Epithelial cell of esophagus (primary cell): ENCODE measurements at regions not wholly inside any gene's neighbourhood (a gene's known extent, or its start where the extent isn't known, plus 50 kb on each side); places are given as distances from the start of the nearest gene placed in this dataset.

ENCODE experiments used
- DNase-seq: peaks from one replicate; pipeline ENCODE4 v3.0.0; 2010; ENCODE audit warnings: low read depth
- H3K4me3 ChIP-seq: 2 replicates; pipeline ENCODE4 v1.5.1; 2011; ENCODE audit warnings: mild to moderate bottlenecking, low read length, control low read depth
- TF ChIP-seq, protein P1 (sequence below): IDR thresholded peaks from 2 replicates; pipeline ENCODE4 v1.5.1; 2011; ENCODE audit warnings: low read depth, mild to moderate bottlenecking, low read length, control low read depth, inconsistent platforms; ENCODE audit not compliant: insufficient read depth; ENCODE audit errors: missing control alignments

DNA sequence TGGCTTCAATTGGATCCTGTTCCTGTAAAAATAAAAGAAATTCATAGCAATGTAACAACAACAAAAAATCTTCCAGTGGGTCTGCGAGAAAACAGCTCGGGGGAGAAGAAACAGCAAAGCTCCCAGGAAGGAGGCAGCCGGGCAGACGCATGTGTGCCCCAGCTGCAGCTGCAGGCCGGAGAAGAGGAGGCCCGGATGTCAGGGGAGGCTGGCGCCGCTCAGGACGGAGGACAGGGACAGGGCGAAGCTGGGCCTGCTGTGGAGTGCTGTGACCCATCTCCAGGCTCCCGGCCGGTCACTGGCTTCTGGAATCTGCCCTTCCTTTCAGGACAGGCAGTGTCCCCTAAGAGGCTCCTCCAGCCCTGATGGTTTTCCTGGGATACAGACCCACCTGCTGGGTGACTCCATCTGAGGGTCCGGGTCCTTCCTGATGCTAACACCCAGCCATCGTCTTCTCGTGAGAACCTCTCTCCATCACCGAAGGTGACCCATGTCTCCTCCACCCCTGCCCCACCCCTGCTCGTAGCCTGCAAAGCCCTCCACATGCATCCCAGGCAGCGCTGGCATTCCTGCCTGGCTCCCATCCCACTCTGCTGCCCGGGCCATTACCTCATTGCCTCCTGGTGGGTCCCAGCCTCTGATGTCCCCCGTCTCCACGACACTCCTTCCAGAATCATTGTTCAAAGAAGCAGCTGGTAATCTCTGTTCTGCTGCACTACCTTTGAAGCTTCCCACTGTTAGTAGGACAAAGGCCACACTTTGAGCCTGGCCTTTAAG is 145.4 kb upstream of the TWIST2 start:
- DNase-seq: no peak
- TF ChIP-seq, protein P1, sequence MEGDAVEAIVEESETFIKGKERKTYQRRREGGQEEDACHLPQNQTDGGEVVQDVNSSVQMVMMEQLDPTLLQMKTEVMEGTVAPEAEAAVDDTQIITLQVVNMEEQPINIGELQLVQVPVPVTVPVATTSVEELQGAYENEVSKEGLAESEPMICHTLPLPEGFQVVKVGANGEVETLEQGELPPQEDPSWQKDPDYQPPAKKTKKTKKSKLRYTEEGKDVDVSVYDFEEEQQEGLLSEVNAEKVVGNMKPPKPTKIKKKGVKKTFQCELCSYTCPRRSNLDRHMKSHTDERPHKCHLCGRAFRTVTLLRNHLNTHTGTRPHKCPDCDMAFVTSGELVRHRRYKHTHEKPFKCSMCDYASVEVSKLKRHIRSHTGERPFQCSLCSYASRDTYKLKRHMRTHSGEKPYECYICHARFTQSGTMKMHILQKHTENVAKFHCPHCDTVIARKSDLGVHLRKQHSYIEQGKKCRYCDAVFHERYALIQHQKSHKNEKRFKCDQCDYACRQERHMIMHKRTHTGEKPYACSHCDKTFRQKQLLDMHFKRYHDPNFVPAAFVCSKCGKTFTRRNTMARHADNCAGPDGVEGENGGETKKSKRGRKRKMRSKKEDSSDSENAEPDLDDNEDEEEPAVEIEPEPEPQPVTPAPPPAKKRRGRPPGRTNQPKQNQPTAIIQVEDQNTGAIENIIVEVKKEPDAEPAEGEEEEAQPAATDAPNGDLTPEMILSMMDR: no peak
- H3K4me3 ChIP-seq: no peak overlapping the region

DNA sequence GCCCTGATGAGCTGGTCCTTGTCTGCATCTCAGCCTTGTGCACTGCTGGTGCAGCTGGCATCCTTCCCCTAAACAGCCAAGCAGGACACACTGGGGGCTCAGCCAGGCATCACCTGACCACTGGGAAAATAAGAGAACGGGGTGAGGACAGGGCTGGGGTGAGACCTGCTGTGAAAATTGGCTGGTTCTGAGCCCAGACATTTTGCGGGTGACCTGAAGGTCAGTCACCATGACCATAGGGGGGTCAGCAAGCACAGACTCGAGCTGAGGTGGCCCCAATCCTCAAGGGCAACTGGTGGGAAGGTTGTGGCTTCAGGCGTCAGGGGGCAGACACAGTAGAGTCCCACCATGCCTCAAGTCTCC is 144.9 kb upstream of the TWIST2 start:
- no peak for DNase-seq
- no peak overlapping the region for H3K4me3 ChIP-seq
- TF ChIP-seq, protein P1: no peak

DNA sequence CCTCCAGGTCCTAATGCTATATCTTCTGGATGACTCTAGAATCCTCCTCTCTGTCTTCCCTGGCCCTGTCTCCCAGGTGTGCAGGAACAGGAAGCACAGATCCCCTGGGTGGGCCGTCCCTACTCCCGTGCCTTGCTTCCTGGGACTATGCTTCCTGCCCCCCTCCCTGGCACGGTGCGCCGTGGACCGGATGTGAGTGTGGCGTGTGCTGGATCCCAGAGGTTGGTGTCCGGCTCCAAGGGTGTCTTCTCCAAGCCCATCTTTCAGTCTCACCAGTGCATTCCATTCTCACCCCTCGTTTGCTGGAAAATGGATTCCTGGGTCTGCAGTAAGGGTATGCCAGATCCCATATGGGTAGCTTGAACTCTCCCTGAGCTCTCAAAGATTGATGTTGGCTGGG is 144.4 kb upstream of the TWIST2 start:
- TF ChIP-seq, protein P1: no peak
- H3K4me3 ChIP-seq: no peak overlapping the region
- DNase-seq: no peak

DNA sequence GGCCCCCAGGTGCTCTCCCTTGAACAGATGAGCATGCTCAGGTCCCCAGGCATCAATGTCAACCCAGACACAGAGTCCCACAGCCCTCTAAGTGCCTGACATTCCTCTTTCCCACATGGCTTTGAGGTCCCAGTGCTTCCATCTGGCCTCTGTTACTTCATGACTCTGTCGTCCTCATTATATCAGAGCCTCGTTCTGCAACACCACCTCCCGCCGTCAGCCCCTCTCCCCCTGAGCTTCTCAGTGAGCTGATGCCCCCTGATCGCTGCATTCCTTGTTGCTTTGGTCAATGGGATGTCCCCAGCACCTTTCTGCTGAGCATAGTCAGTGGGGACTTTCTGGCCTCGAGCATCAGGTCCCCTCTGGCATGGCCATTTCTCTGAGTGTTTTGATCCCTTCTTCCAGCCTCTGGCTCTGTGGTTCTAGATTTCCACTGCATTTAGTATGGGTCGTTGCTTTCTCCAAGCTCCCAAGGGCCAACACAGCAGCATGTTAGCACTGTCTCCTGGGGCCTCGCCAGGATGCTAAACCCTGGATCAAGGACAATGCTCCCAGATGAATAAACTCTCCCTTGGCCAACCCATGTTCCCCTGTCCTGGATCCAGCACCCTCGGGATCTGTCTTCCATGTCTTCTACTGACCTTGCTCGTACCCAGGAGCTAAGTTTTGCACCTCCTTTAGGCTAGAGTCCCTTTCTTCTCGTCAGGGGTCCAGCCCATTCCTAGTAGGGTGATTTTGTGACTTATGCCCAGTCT is 143.2 kb upstream of the TWIST2 start:
- TF ChIP-seq, protein P1: no peak
- no peak for DNase-seq

DNA sequence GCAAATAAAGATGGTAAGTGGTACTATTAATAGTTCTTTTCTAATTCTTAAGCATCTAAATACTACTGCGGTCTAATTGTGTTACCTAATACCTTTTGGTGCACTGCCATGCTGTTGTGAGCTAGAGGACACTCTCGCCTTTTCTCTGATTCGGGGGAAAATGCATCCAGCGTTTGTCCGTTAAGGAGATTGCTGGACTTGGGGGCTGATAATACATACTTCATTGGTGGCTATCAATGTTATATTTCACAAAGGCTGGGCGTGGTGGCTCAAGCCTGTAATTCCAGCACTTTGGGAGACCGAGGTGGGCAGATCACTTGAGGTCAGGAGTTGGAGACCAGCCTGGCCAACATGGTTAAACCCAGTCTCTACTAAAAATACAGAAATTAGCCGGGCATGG is 141.7 kb upstream of the TWIST2 start:
- TF ChIP-seq, protein P1: no peak
- no peak overlapping the region for H3K4me3 ChIP-seq
- no peak for DNase-seq

More for the DNA sequence above, 143.2 kb upstream of the TWIST2 start:
- no peak overlapping the region for H3K4me3 ChIP-seq

DNA sequence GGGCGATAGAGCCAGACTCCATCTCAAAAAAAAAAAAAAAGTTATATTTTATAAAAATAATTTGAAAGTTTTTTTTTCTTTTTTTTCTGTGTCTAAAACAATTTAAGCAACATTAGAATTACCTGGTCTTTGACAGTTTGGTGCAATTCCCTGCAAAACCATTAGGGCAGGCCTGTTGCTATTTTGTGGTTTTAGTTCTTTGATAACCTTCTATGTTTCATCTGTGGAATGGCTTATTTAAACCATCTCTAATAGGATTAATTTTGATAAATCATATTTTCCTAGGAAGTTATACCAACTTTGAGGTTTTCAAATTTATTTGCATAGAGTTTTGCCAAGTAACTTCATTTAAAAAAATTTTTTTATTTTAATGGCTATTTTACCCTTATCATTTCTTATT is 141.2 kb upstream of the TWIST2 start:
- TF ChIP-seq, protein P1: peak; percentile 33
- no peak for DNase-seq
- H3K4me3 ChIP-seq: no peak overlapping the region
